A673 (cell line): ENCODE measurements at regions not wholly inside any gene's neighbourhood (a gene's known extent, or its start where the extent isn't known, plus 50 kb on each side); places are given as distances from the start of the nearest gene placed in this dataset.

Experiments used
- BruUV-seq: library from RNA; stranded (reverse); fragments of 400-500 nt; replicated peaks from 2 replicates; lab custom pipeline; 2021; lab: Mats Ljungman, UMichigan
- CTCF ChIA-PET: fragments of 300-600 bp; sonication (Branson Sonifier 250); formaldehyde crosslinking; loops from one replicate; lab custom pipeline; 2022; ENCODE audit warnings: antibody characterized with exemption; lab: Charles Lee
- POLR2A ChIA-PET: fragments of 300-600 bp; sonication (Branson Sonifier 250); formaldehyde crosslinking; loops from one replicate; lab custom pipeline; 2022; ENCODE audit warnings: antibody characterized with exemption; ENCODE audit not compliant: low non-redundant PET; lab: Charles Lee
- DNase-seq: peaks from one replicate; pipeline ENCODE4 v3.0.0-alpha.2; 2015; ENCODE audit warnings: low spot score
- H3K27ac ChIP-seq: fragments of 200-600 bp; sonication (generic); 2 replicates; pipeline ENCODE4 v1.5.1; 2016; ENCODE audit warnings: mixed run types, low read depth, mild to moderate bottlenecking, mixed read lengths, antibody characterized with exemption, low read length; ENCODE audit not compliant: poor library complexity, severe bottlenecking
- H3K27me3 ChIP-seq: fragments of 200-600 bp; sonication (generic); replicated peaks from 2 replicates; pipeline ENCODE4 v1.6.1; 2017; ENCODE audit warnings: mixed run types, low read depth, mild to moderate bottlenecking, mixed read lengths, antibody characterized with exemption, low read length; ENCODE audit not compliant: insufficient read depth, poor library complexity
- H3K36me3 ChIP-seq: fragments of 200-600 bp; sonication (generic); 2 replicates; pipeline ENCODE4 v1.6.1; 2016; ENCODE audit warnings: mixed run types, mild to moderate bottlenecking, mixed read lengths, antibody characterized with exemption, low read length; ENCODE audit not compliant: insufficient read depth, poor library complexity, severe bottlenecking
- H3K4me1 ChIP-seq: fragments of 200-600 bp; sonication (generic); 2 replicates; pipeline ENCODE4 v1.6.1; 2017; ENCODE audit warnings: mixed run types, mild to moderate bottlenecking, mixed read lengths, antibody characterized with exemption, low read length; ENCODE audit not compliant: insufficient read depth, poor library complexity, severe bottlenecking
- H3K4me3 ChIP-seq: fragments of 200-600 bp; sonication (generic); 2 replicates; pipeline ENCODE4 v1.5.1; 2016; ENCODE audit warnings: low read depth, mixed run types, mild to moderate bottlenecking, mixed read lengths, low read length; ENCODE audit not compliant: poor library complexity, severe bottlenecking
- H3K9me3 ChIP-seq: fragments of 200-600 bp; sonication (generic); 2 replicates; pipeline ENCODE4 v1.6.1; 2016; ENCODE audit warnings: mixed run types, low read depth, mild to moderate bottlenecking, mixed read lengths, antibody characterized with exemption, low read length; ENCODE audit not compliant: poor library complexity, severe bottlenecking
- CTCF ChIP-seq: fragments of 300-800, 200-600 bp; sonication (generic); conservative IDR thresholded peaks from 2 replicates; pipeline ENCODE4 v1.5.1; 2017; ENCODE audit warnings: low read depth, mild to moderate bottlenecking, antibody characterized with exemption, low read length, moderate library complexity, mixed read lengths
- EZH2 ChIP-seq: fragments of 200-600 bp; sonication (generic); IDR thresholded peaks from 2 replicates; pipeline ENCODE4 v1.6.1; 2017; ENCODE audit warnings: borderline replicate concordance, low read depth, mild to moderate bottlenecking, mixed read lengths, antibody characterized with exemption, low read length; ENCODE audit not compliant: poor library complexity, severe bottlenecking
- intact Hi-C: fragments of 100-400 bp; cut with micrococcal nuclease; formaldehyde crosslinking; loops from one replicate; pipeline ENCODE4 v1.10.0; 2022; ENCODE audit not compliant: unreplicated experiment

- intact Hi-C loops: loop anchor here (2.0 to 10.0 kb wide), 4 partner anchors 676 to 1975 kb away; partner anchors contain the start of gene TMTC2
- H3K36me3 ChIP-seq: no peaks in the 10 kb centered on the region
- no peak for DNase-seq
- no peak overlapping the region for H3K4me3 ChIP-seq
- no peaks in the 10 kb centered on the region for H3K4me1 ChIP-seq
- POLR2A ChIA-PET: no interaction called here
- H3K27me3 ChIP-seq: no peaks in the 10 kb centered on the region
- no peaks in the 10 kb centered on the region for H3K9me3 ChIP-seq
- no peak overlapping the region for H3K27ac ChIP-seq
- CTCF ChIA-PET: interaction anchor here (1.7 kb wide), 1 partner anchor 679 kb away, joined by 8 read pairs; no protein-coding TSS in a partner anchor
- BruUV-seq: no TSS peak
- TF ChIP-seq CTCF (no peak), EZH2 (no peak)
These were observed 410.3 kb downstream of the SLC6A15 start for GRCh38 chr12:84502180-84502860.

GRCh38 chr12:84497819-84498218, 414.8 kb downstream of the SLC6A15 start:
- H3K4me1 ChIP-seq: no peaks in the 10 kb centered on the region
- TF ChIP-seq EZH2 (no peak), CTCF (peak; percentile 64)
- no TSS peak for BruUV-seq
- intact Hi-C loops: no loop called here
- no peak overlapping the region for H3K27ac ChIP-seq
- no peaks in the 10 kb centered on the region for H3K36me3 ChIP-seq
- ChIA-PET CTCF (interaction anchor here (1.1 kb wide), 3 partner anchors 345 to 1812 kb away, joined by 5 to 7 read pairs (median 6); no protein-coding TSS in a partner anchor), POLR2A (no interaction called here)
- H3K9me3 ChIP-seq: no peaks in the 10 kb centered on the region
- DNase-seq: peak; percentile 38
- H3K4me3 ChIP-seq: no peak overlapping the region
- H3K27me3 ChIP-seq: no peaks in the 10 kb centered on the region

- no peak for DNase-seq
- TF ChIP-seq EZH2: no peak
- no peak for TF ChIP-seq CTCF
- Histone ChIP-seq H3K36me3 (no peaks in the 10 kb centered on the region), H3K27ac (no peak overlapping the region), H3K27me3 (no peaks in the 10 kb centered on the region), H3K4me3 (no peak overlapping the region), H3K4me1 (no peaks in the 10 kb centered on the region), H3K9me3 (no peaks in the 10 kb centered on the region)
- ChIA-PET CTCF (no interaction called here), POLR2A (no interaction called here)
- intact Hi-C loops: no loop called here
- BruUV-seq: no TSS peak
These were observed 416.9 kb downstream of the SLC6A15 start for GRCh38 chr12:84495711-84496110.
